SK-N-SH (cell line): ENCODE measurements at regions not wholly inside any gene's neighbourhood (a gene's known extent, or its start where the extent isn't known, plus 50 kb on each side); places are given as distances from the start of the nearest gene placed in this dataset.
A peak's percentile ranks its signal among the peaks of the same experiment; 100 is the strongest.

Source experiments
- CTCF ChIA-PET: fragments of 300-600, 350-600 bp; formaldehyde crosslinking; extraction: SDS; loops from one replicate; lab custom pipeline; 2021; lab: Yijun Ruan, JAX
- POLR2A ChIA-PET: fragments of 350-600 bp; sonication (Branson Sonifier 250); formaldehyde crosslinking; extraction: SDS; loops from one replicate; lab custom pipeline; 2020; ENCODE audit warnings: antibody characterized with exemption, inconsistent platforms; lab: Yijun Ruan, JAX
- DNase-seq: peaks from one replicate; pipeline ENCODE4 v3.0.0; 2012
- H2AFZ ChIP-seq: fragments of 200-600 bp; sonication (generic); 2 replicates; pipeline ENCODE4 v1.8.1; 2016; ENCODE audit warnings: antibody characterized with exemption, mild to moderate bottlenecking, low read depth
- H3F3A ChIP-seq: fragments of 200-600 bp; sonication (generic); replicated peaks from 2 replicates; pipeline ENCODE3; 2016; ENCODE audit warnings: antibody characterized with exemption, mild to moderate bottlenecking; ENCODE audit not compliant: insufficient read depth
- H3K27ac ChIP-seq, 2 experiments: fragments of 200-500 bp in 1 of 2; fragments of 200-600 bp in 1 of 2; sonication (Bioruptor generic) in 1 of 2; sonication (generic), shearing (Covaris generic) in 1 of 2; 2 replicates each; pipeline versions ENCODE4 v1.5.1 to v1.6.1; 2014 to 2016; ENCODE audit warnings: low read depth in 2 of 2, inconsistent platforms in 1 of 2, low read length in 1 of 2, mild to moderate bottlenecking in 1 of 2, mixed read lengths in 1 of 2
- H3K27me3 ChIP-seq: fragments of 200-600 bp; sonication (generic), shearing (Covaris generic); 2 replicates; pipeline ENCODE4 v1.6.1; 2016; ENCODE audit warnings: mixed run types; ENCODE audit not compliant: insufficient read depth
- H3K36me3 ChIP-seq, 2 experiments: fragments of 200-500 bp in 1 of 2; fragments of 200-600 bp in 1 of 2; sonication (Bioruptor generic) in 1 of 2; sonication (generic) in 1 of 2; replicated peaks in 1 of 2; 2 replicates each; pipeline versions ENCODE3 to v1.5.1; 2014 to 2016; ENCODE audit warnings: low read length in 1 of 2, mild to moderate bottlenecking in 1 of 2; ENCODE audit not compliant: insufficient read depth in 2 of 2, control insufficient read depth in 1 of 2
- H3K4me1 ChIP-seq, 2 experiments: fragments of 200-500 bp in 1 of 2; fragments of 200-600 bp in 1 of 2; sonication (Bioruptor generic) in 1 of 2; sonication (generic), shearing (Covaris generic) in 1 of 2; 2 replicates each; pipeline versions ENCODE4 v1.5.1 to v1.6.1; 2014 to 2016; ENCODE audit warnings: low read depth in 1 of 2, low read length in 1 of 2, mixed run types in 1 of 2; ENCODE audit not compliant: insufficient read depth in 2 of 2, control insufficient read depth in 1 of 2
- H3K4me2 ChIP-seq: fragments of 200-600 bp; sonication (generic), shearing (Covaris generic); 2 replicates; pipeline ENCODE4 v1.6.1; 2017; ENCODE audit warnings: mixed run types
- H3K4me3 ChIP-seq, 2 experiments: fragments of 200-500 bp in 1 of 2; fragments of 200-600 bp in 1 of 2; sonication (Bioruptor generic) in 1 of 2; sonication (generic), shearing (Covaris generic) in 1 of 2; 2 replicates each; pipeline versions ENCODE4 v1.5.1 to v1.8.1; 2014 to 2016; ENCODE audit warnings: low read depth in 2 of 2, inconsistent platforms in 1 of 2, low read length in 1 of 2, mild to moderate bottlenecking in 1 of 2, mixed read lengths in 1 of 2, moderate library complexity in 1 of 2
- H3K79me2 ChIP-seq: fragments of 200-600 bp; sonication (generic); 2 replicates; pipeline ENCODE4 v1.8.1; 2017; ENCODE audit warnings: mild to moderate bottlenecking; ENCODE audit not compliant: insufficient read depth
- H3K9ac ChIP-seq: fragments of 200-600 bp; sonication (generic); 2 replicates; pipeline ENCODE4 v1.6.1; 2017; ENCODE audit warnings: mixed run types
- H3K9me2 ChIP-seq: fragments of 200-600 bp; sonication (generic); 2 replicates; pipeline ENCODE4 v1.6.1; 2017; ENCODE audit warnings: mixed run types
- H3K9me3 ChIP-seq: fragments of 200-600 bp; sonication (generic); 2 replicates; pipeline ENCODE4 v1.6.1; 2017; ENCODE audit warnings: mixed run types, mild to moderate bottlenecking, moderate library complexity
- H4K20me1 ChIP-seq: fragments of 200-600 bp; sonication (generic); 2 replicates; pipeline ENCODE4 v1.6.1; 2017; ENCODE audit warnings: mild to moderate bottlenecking, mixed run types; ENCODE audit not compliant: insufficient read depth
- CHD2 ChIP-seq: fragments of 150-350 bp; IDR thresholded peaks from 2 replicates; pipeline ENCODE4 v1.6.1; 2018; ENCODE audit warnings: low read length; ENCODE audit not compliant: partially characterized antibody
- ELF1 ChIP-seq: IDR thresholded peaks from 2 replicates; pipeline ENCODE4 v1.4.0; 2012
- EP300 ChIP-seq, 2 experiments: IDR thresholded peaks; 2 replicates each; pipeline versions ENCODE4 v1.4.0 to v1.6.1; 2012; ENCODE audit warnings: borderline replicate concordance in 1 of 2, low read depth in 1 of 2, low read length in 1 of 2
- EZH2phosphoT487 ChIP-seq: fragments of 200-600 bp; sonication (generic); IDR thresholded peaks from 2 replicates; pipeline ENCODE4 v1.6.1; 2017; ENCODE audit warnings: low read depth, mixed run types, mild to moderate bottlenecking, antibody characterized with exemption, moderate library complexity, borderline replicate concordance
- FOXJ3 ChIP-seq: sonication (generic); formaldehyde crosslinking; IDR thresholded peaks from 2 replicates; pipeline ENCODE4 v1.5.1; 2020; ENCODE audit warnings: mild to moderate bottlenecking, missing genetic modification reagents
- FOXM1 ChIP-seq: IDR thresholded peaks from 2 replicates; pipeline ENCODE4 v1.4.0; 2012; ENCODE audit warnings: low read depth, mild to moderate bottlenecking
- GABPA ChIP-seq: IDR thresholded peaks from 2 replicates; pipeline ENCODE4 v1.4.0; 2012; ENCODE audit warnings: low read depth, mild to moderate bottlenecking
- JUND ChIP-seq: IDR thresholded peaks from 2 replicates; pipeline ENCODE4 v1.4.0; 2012
- MAX ChIP-seq: IDR thresholded peaks from 2 replicates; pipeline ENCODE4 v1.4.0; 2012; ENCODE audit warnings: low read depth
- NFIC ChIP-seq: IDR thresholded peaks from 2 replicates; pipeline ENCODE4 v1.4.0; 2012; ENCODE audit warnings: borderline replicate concordance
- NRF1 ChIP-seq: IDR thresholded peaks from 2 replicates; pipeline ENCODE4 v1.6.1; 2012; ENCODE audit warnings: low read depth, mild to moderate bottlenecking, low read length
- PBX3 ChIP-seq: IDR thresholded peaks from 2 replicates; pipeline ENCODE4; 2012
- RAD21 ChIP-seq: IDR thresholded peaks from 2 replicates; pipeline ENCODE4 v1.6.1; 2012; ENCODE audit warnings: mild to moderate bottlenecking, low read length
- REST ChIP-seq: IDR thresholded peaks from 2 replicates; pipeline ENCODE4 v1.6.1; 2012; ENCODE audit warnings: mild to moderate bottlenecking, low read depth, low read length, moderate library complexity
- RFX5 ChIP-seq: IDR thresholded peaks from 2 replicates; pipeline ENCODE4 v1.6.1; 2012; ENCODE audit warnings: mild to moderate bottlenecking, improper control_type of control experiment, low read length
- RXRA ChIP-seq: IDR thresholded peaks from 2 replicates; pipeline ENCODE4 v1.4.0; 2012; ENCODE audit warnings: low read depth, mild to moderate bottlenecking, borderline replicate concordance
- SMC3 ChIP-seq: IDR thresholded peaks from 2 replicates; pipeline ENCODE4 v1.6.1; 2012; ENCODE audit warnings: low read depth, low read length, improper control_type of control experiment
- TCF12 ChIP-seq: IDR thresholded peaks from 2 replicates; pipeline ENCODE4 v1.4.0; 2012
- TEAD4 ChIP-seq: IDR thresholded peaks from 2 replicates; pipeline ENCODE4 v1.4.0; 2012; ENCODE audit warnings: mild to moderate bottlenecking, borderline replicate concordance; ENCODE audit not compliant: insufficient read depth
- YY1 ChIP-seq: IDR thresholded peaks from 2 replicates; pipeline ENCODE4 v1.4.0; 2012; ENCODE audit warnings: low read depth, mild to moderate bottlenecking
- WGBS: methylation state at CpG from one replicate; pipeline ENCODE4 v1.1.6; 2017; ENCODE audit warnings: low lambda C conversion rate; 5-methylcytosine and 5-hydroxymethylcytosine counted together

- TF ChIP-seq EZH2phosphoT487 (no peak), RXRA (no peak), CHD2 (no peak), NFIC (no peak), JUND (no peak), TCF12 (no peak), RAD21 (no peak), GABPA (no peak), EP300 (IDR thresholded peaks at IDR 0.05; ENCODE audit: borderline replicate concordance in 1 of 2, low read depth in 1 of 2, low read length in 1 of 2) (no peak), FOXM1 (no peak), FOXJ3 (CRISPR knock-in tag) (no peak), RFX5 (no peak), REST (no peak), SMC3 (no peak), MAX (no peak), NRF1 (no peak)
- Histone ChIP-seq H3K79me2 (no peaks in the 10 kb centered on the region), H3K27me3 (peaks cover 7% of the 10 kb centered on the region; the same call in 1 of the 2 replicates)
Measured at GRCh38 chr20:43825581-43825980, 89.1 kb upstream of the TOX2 start.

GRCh38 chr20:43825051-43825402 is 89.6 kb upstream of the TOX2 start:
- CTCF ChIA-PET, result interaction anchor here (1.5 to 2.0 kb wide), 2 partner anchors 16 to 75 kb away, joined by 5 to 8 read pairs; no protein-coding TSS in a partner anchor

More at GRCh38 chr20:43825581-43825980, 89.1 kb upstream of the TOX2 start:
- CTCF ChIA-PET, result interaction anchor here (2.0 kb wide), 1 partner anchor 75 kb away, joined by 8 read pairs; no protein-coding TSS in a partner anchor
- no peak overlapping the region for H3K4me2 ChIP-seq
- H3K9me3 ChIP-seq, result no peaks in the 10 kb centered on the region
- WGBS, result 71% methylated on average over 8 of the region's 8 CpGs
- no peaks in the 10 kb centered on the region for H3K9me2 ChIP-seq
- no peak overlapping the region for H3K9ac ChIP-seq
- H3K4me1 ChIP-seq, result peaks cover 0 to 13% of the 10 kb centered on the region in 2 experiments; a peak in 1 of 4 replicates
- no peak overlapping the region for H2AFZ ChIP-seq
- POLR2A ChIA-PET, result no interaction called here
- no peaks in the 10 kb centered on the region for H3K36me3 ChIP-seq
- no peaks in the 10 kb centered on the region for H4K20me1 ChIP-seq
- H3K27ac ChIP-seq, result no peak overlapping the region
- H3F3A ChIP-seq, result no peaks in the 10 kb centered on the region
- DNase-seq, result no peak
- H3K4me3 ChIP-seq, result no peak overlapping the region

More at GRCh38 chr20:43825051-43825402, 89.6 kb upstream of the TOX2 start:
- Histone ChIP-seq H4K20me1 (no peaks in the 10 kb centered on the region), H3F3A (no peaks in the 10 kb centered on the region), H3K27ac (peak overlapping the region in 1 of 2 experiments; percentile 34; a peak in 2 of 4 replicates), H3K79me2 (no peaks in the 10 kb centered on the region), H3K9ac (no peak overlapping the region), H3K36me3 (no peaks in the 10 kb centered on the region), H3K4me3 (no peak overlapping the region), H3K27me3 (peaks cover 7% of the 10 kb centered on the region; the same call in 1 of the 2 replicates), H3K9me3 (no peaks in the 10 kb centered on the region), H3K9me2 (no peaks in the 10 kb centered on the region), H2AFZ (no peak overlapping the region), H3K4me1 (peaks cover 0 to 13% of the 10 kb centered on the region in 2 experiments; a peak in 1 of 4 replicates), H3K4me2 (no peak overlapping the region)
- TF ChIP-seq ELF1 (no peak), FOXJ3 (CRISPR knock-in tag) (no peak), YY1 (no peak), TEAD4 (no peak), PBX3 (no peak)
- POLR2A ChIA-PET, result no interaction called here
- 27% methylated on average over 2 of the region's 2 CpGs for WGBS
- no peak for DNase-seq
